OCI-LY3 (cell line): ENCODE measurements at regions not wholly inside any gene's neighbourhood (a gene's known extent, or its start where the extent isn't known, plus 50 kb on each side); places are given as distances from the start of the nearest gene placed in this dataset.

Source experiments
- EZH2phosphoT487 ChIP-seq: fragments of 200-600 bp; shearing (Covaris generic); IDR thresholded peaks from 2 replicates; pipeline ENCODE4 v1.6.1; 2018; ENCODE audit warnings: antibody characterized with exemption, mixed run types, low read depth
- TF ChIP-seq, protein P1 (sequence below): fragments of 200-600, 300-600 bp; sonication (generic); IDR thresholded peaks from 2 replicates; pipeline ENCODE4 v1.5.1; 2014; ENCODE audit warnings: antibody characterized with exemption, low read length, low read depth

DNA sequence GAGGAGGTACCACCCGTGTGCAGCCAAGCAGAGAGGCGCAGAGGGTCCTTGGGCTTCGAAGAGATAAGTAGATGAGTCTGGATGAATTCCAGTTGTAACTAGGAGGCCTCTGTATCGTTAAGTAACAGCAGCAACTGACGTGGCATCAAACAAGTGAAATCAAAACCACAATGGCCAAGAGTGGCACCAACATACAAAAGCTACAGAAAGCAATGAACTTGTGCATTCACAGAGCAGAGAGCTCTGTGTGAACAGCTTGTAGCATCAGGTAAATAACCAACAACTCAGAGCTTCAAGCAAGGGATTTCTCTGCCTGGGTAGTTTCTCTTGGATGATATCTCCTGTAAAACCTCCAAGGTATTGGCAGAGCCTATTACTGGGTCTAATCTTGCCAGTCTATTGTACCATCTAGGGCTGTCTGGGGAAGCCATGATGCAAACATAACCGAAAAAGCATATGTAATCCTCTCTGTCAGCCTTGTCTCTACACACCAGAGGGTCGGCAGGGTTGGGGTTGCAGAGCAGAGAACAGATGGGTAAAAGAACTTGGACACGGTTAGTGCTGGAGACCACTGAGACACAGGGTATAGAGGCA, 83.1 kb upstream of the USP47 start:
- TF ChIP-seq, protein P1, sequence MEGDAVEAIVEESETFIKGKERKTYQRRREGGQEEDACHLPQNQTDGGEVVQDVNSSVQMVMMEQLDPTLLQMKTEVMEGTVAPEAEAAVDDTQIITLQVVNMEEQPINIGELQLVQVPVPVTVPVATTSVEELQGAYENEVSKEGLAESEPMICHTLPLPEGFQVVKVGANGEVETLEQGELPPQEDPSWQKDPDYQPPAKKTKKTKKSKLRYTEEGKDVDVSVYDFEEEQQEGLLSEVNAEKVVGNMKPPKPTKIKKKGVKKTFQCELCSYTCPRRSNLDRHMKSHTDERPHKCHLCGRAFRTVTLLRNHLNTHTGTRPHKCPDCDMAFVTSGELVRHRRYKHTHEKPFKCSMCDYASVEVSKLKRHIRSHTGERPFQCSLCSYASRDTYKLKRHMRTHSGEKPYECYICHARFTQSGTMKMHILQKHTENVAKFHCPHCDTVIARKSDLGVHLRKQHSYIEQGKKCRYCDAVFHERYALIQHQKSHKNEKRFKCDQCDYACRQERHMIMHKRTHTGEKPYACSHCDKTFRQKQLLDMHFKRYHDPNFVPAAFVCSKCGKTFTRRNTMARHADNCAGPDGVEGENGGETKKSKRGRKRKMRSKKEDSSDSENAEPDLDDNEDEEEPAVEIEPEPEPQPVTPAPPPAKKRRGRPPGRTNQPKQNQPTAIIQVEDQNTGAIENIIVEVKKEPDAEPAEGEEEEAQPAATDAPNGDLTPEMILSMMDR = no peak
- TF ChIP-seq EZH2phosphoT487 = no peak
